ENCODE measurements at regions not wholly inside any gene's neighbourhood (a gene's known extent, or its start where the extent isn't known, plus 50 kb on each side); places are given as distances from the start of the nearest gene placed in this dataset.

DNA sequence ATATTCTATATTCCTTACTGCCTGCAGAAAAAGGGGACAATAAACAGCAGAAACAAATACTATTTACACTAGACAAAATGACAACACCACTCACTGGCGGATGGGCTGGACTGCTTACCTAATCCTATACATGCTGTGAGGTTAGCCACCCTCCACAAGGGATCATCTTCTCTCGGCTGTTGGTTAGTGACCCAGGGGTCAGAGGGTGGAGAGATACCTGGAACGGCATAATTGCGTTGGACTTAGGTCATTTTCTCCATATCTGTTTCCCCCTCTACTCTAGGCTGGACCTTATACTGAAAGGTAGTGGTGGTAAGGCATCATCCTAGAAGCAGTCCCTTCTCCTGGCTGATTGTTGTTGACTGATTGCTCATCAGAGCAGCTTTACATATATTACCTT is 286.8 kb upstream of the UGT8 start:
- intact Hi-C loops (cut with DNase I, micrococcal nuclease): no loop called here
- no peaks in the 10 kb centered on the region for H3K9me3 ChIP-seq
- H3K4me3 ChIP-seq: no peak overlapping the region
- TF ChIP-seq, protein P1, sequence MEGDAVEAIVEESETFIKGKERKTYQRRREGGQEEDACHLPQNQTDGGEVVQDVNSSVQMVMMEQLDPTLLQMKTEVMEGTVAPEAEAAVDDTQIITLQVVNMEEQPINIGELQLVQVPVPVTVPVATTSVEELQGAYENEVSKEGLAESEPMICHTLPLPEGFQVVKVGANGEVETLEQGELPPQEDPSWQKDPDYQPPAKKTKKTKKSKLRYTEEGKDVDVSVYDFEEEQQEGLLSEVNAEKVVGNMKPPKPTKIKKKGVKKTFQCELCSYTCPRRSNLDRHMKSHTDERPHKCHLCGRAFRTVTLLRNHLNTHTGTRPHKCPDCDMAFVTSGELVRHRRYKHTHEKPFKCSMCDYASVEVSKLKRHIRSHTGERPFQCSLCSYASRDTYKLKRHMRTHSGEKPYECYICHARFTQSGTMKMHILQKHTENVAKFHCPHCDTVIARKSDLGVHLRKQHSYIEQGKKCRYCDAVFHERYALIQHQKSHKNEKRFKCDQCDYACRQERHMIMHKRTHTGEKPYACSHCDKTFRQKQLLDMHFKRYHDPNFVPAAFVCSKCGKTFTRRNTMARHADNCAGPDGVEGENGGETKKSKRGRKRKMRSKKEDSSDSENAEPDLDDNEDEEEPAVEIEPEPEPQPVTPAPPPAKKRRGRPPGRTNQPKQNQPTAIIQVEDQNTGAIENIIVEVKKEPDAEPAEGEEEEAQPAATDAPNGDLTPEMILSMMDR (IDR thresholded peaks at IDR 0.05): no peak
- ATAC-seq: no peak
- no peaks in the 10 kb centered on the region for H3K4me1 ChIP-seq (ENCODE audit: low read depth)
- no peaks in the 10 kb centered on the region for H3K36me3 ChIP-seq (ENCODE audit: low read depth)
- no peak for DNase-seq

DNA sequence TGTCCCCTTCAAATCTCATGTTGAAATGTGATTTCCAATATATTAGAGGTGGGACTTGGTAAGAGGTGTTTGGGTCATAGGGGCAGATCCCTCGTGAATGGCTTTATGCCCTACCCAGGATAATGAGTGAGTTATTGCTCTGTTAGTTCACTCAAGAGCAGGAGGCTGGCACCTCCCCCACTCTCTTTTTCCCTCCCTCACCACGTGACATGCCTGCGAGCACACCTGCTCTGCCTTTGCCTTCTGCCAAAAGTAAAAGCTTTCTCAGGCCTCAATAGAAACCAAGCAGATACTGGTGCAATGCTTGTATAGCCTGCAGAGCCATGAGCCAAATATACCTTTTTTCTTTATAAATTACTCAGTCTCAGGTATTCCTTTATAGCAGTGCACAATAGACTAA is 286.3 kb upstream of the UGT8 start:
- Histone ChIP-seq H3K9me3 (no peaks in the 10 kb centered on the region), H3K4me1 (ENCODE audit: low read depth) (no peaks in the 10 kb centered on the region), H3K4me3 (no peak overlapping the region), H3K36me3 (ENCODE audit: low read depth) (no peaks in the 10 kb centered on the region)
- intact Hi-C loops (cut with DNase I, micrococcal nuclease): no loop called here
- ATAC-seq: peak; percentile 67
- peak in 1 of 3 donors; percentile 41 for DNase-seq
- TF ChIP-seq, protein P1 (IDR thresholded peaks at IDR 0.05): no peak

DNA sequence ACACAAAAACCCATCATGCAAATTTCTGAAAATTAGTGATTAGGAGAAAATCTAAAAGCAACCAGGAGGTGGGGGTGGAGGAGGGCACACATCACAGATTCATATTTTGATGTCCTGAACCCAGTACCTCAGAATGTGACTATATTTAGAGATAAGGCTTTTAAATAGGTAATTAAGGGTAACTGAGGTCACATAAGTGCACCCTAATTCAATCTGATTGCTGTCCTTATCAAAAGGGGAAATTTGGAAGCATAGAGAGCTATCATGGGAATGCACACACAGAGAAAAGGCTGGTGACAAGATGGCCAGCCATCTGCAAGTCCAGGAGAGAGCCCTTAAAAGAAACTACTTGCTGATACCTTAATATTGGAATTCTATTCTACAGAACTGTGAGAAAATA is 281.8 kb upstream of the UGT8 start:
- ATAC-seq (no peak), DNase-seq (no peak)
- TF ChIP-seq, protein P1 (IDR thresholded peaks at IDR 0.05): no peak
- no peak overlapping the region for H3K4me3 ChIP-seq
- no peaks in the 10 kb centered on the region for H3K4me1 ChIP-seq (ENCODE audit: low read depth)
- no peaks in the 10 kb centered on the region for H3K9me3 ChIP-seq
- intact Hi-C loops (cut with DNase I, micrococcal nuclease): no loop called here
- no peaks in the 10 kb centered on the region for H3K36me3 ChIP-seq (ENCODE audit: low read depth)

DNA sequence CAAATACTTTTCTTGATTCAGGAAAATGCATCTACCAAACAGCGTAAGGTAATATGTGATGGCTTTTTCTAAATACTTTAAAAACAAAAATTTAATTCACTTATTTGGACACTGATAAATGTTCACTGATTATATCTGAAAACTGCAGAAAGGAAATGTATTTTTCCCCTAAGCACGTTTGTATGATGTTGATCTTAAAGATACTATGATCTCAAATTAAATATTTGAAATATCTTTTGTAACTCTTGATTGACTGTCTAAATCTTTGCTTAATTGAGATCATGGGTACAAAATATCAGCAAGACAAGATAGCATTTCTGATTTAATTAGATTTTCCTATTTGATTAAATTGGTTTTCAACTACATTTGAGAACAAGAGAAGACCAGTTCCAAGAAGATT is 281.0 kb upstream of the UGT8 start:
- DNase-seq: no peak
- ATAC-seq: no peak
- Histone ChIP-seq H3K36me3 (ENCODE audit: low read depth) (no peaks in the 10 kb centered on the region), H3K4me1 (ENCODE audit: low read depth) (no peaks in the 10 kb centered on the region), H3K4me3 (no peak overlapping the region), H3K9me3 (no peaks in the 10 kb centered on the region)
- intact Hi-C loops (cut with DNase I, micrococcal nuclease): no loop called here
- TF ChIP-seq, protein P1 (IDR thresholded peaks at IDR 0.05): no peak

DNA sequence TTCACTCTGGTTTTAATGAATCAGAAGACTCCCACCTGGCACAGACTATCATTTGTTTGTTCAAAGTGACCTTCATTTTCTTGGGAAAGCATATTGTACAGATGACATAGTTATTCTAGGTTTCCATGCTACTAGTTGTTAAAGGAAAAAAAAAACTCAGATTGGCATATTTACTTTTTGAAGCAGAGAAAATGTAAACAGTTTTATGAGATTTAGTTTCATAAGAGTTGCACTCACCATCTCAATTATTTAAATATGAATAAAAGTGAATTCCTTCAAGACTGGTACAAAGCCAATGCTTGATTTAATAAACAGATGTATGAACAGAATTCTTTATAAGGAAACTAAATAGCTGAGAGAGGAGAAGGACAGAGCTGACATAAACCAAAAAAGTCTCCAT is 280.3 kb upstream of the UGT8 start:
- DNase-seq (no peak), ATAC-seq (no peak)
- H3K4me1 ChIP-seq (ENCODE audit: low read depth): no peaks in the 10 kb centered on the region
- H3K36me3 ChIP-seq (ENCODE audit: low read depth): no peaks in the 10 kb centered on the region
- TF ChIP-seq, protein P1 (IDR thresholded peaks at IDR 0.05): no peak
- no peak overlapping the region for H3K4me3 ChIP-seq
- no peaks in the 10 kb centered on the region for H3K9me3 ChIP-seq
- intact Hi-C loops (cut with DNase I, micrococcal nuclease): no loop called here

DNA sequence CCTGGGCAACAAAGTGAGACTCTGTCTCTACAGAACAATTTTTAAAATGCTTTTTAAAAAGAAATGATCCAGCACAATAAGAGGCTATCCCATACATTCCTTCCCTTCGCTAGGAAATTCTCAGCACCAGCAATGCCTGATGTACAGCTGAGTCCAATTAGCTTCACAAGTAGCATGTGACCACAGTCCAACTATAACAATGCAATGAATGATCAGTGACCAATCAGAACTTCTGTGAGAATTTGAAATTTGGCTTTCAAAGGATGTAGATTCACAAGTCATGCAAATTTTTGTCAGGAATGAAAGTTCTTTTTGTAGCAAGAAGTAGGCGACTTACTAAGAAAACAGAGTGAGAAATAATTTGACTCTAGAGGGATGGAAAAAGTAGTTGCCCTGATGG is 278.5 kb upstream of the UGT8 start:
- ATAC-seq: no peak
- intact Hi-C loops (cut with DNase I, micrococcal nuclease): no loop called here
- Histone ChIP-seq H3K4me3 (no peak overlapping the region), H3K4me1 (ENCODE audit: low read depth) (no peaks in the 10 kb centered on the region), H3K36me3 (ENCODE audit: low read depth) (no peaks in the 10 kb centered on the region), H3K9me3 (no peaks in the 10 kb centered on the region)
- no peak for DNase-seq
- TF ChIP-seq, protein P1 (IDR thresholded peaks at IDR 0.05): no peak
